ENCODE measurements at regions not wholly inside any gene's neighbourhood (a gene's known extent, or its start where the extent isn't known, plus 50 kb on each side); places are given as distances from the start of the nearest gene placed in this dataset.

GRCh38 chr16:80198311-80199299, 342.2 kb upstream of the DYNLRB2 start:
- H3K27ac Mint-ChIP-seq (ENCODE audit: unreplicated experiment): peak overlapping the region; percentile 1
- CTCF ChIA-PET: interaction anchor here (1.0 kb wide), 1 partner anchor 10 kb away, joined by 3 read pairs; no protein-coding TSS in a partner anchor
- Histone ChIP-seq H3K27me3 (replicated peaks; ENCODE audit: control insufficient read depth, insufficient read depth, low read length) (no peaks in the 10 kb centered on the region), H3K4me3 (ENCODE audit: low read depth, low read length) (no peak overlapping the region), H3K4me1 (peaks cover 37% of the 10 kb centered on the region), H3K9me3 (no peaks in the 10 kb centered on the region), H3K36me3 (ENCODE audit: control insufficient read depth, insufficient read depth, low read length) (no peaks in the 10 kb centered on the region)
- POLR2A ChIA-PET: no interaction called here
- no TSS peak for BruUV-seq (replicated peaks)
- no peak for TF ChIP-seq CTCF (IDR thresholded peaks at IDR 0.05; ENCODE audit: insufficient read depth in 1 of 2, low read depth in 1 of 2, low read length in 1 of 2, severe bottlenecking in 1 of 2, unreplicated experiment in 1 of 2)
- no peak overlapping the region for H3K4me3 Mint-ChIP-seq (ENCODE audit: unreplicated experiment)
- no peaks in the 10 kb centered on the region for H3K27me3 Mint-ChIP-seq (ENCODE audit: insufficient read depth, unreplicated experiment)
- DNase-seq: no peak
- H3K36me3 Mint-ChIP-seq (ENCODE audit: insufficient read depth, unreplicated experiment): no peaks in the 10 kb centered on the region
- H3K9me3 Mint-ChIP-seq (ENCODE audit: unreplicated experiment): peaks cover 10% of the 10 kb centered on the region
- intact Hi-C loops (cut with micrococcal nuclease; ENCODE audit: unreplicated experiment): no loop called here
- peaks cover 14% of the 10 kb centered on the region for H3K4me1 Mint-ChIP-seq (ENCODE audit: low read depth, unreplicated experiment)

DNA sequence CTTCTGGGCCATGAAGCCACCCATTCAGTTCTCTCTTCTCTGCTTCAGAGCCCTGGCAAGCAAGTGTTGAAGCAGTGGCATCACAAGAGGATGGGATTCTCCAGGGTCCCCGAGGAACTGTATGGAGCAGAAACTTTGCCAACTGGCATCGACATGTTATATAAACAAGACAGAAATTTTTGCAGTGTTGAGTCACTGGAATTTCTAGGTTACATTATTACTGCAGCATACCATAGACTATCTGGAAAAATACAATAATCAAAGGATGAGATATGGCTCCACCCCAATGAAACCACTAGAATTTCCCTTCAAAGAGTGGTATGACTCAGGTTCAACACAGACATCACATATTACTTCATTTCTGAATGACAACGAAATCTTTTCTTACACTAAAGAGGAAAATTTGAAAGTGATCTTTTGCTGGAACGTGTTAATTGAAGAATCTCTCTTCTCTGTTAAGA, 343.0 kb upstream of the DYNLRB2 start:
- H3K27ac Mint-ChIP-seq (ENCODE audit: unreplicated experiment): no peak overlapping the region
- Histone ChIP-seq H3K4me1 (peaks cover 37% of the 10 kb centered on the region), H3K27me3 (replicated peaks; ENCODE audit: control insufficient read depth, insufficient read depth, low read length) (no peaks in the 10 kb centered on the region), H3K4me3 (ENCODE audit: low read depth, low read length) (no peak overlapping the region), H3K9me3 (no peaks in the 10 kb centered on the region), H3K36me3 (ENCODE audit: control insufficient read depth, insufficient read depth, low read length) (no peaks in the 10 kb centered on the region)
- no peaks in the 10 kb centered on the region for H3K27me3 Mint-ChIP-seq (ENCODE audit: insufficient read depth, unreplicated experiment)
- H3K4me3 Mint-ChIP-seq (ENCODE audit: unreplicated experiment): no peak overlapping the region
- intact Hi-C loops (cut with micrococcal nuclease; ENCODE audit: unreplicated experiment): no loop called here
- CTCF ChIA-PET: no interaction called here
- no TSS peak for BruUV-seq (replicated peaks)
- H3K36me3 Mint-ChIP-seq (ENCODE audit: insufficient read depth, unreplicated experiment): no peaks in the 10 kb centered on the region
- POLR2A ChIA-PET: no interaction called here
- H3K9me3 Mint-ChIP-seq (ENCODE audit: unreplicated experiment): peaks cover 10% of the 10 kb centered on the region
- DNase-seq: no peak
- TF ChIP-seq CTCF (IDR thresholded peaks at IDR 0.05; ENCODE audit: insufficient read depth in 1 of 2, low read depth in 1 of 2, low read length in 1 of 2, severe bottlenecking in 1 of 2, unreplicated experiment in 1 of 2): no peak
- peaks cover 14% of the 10 kb centered on the region for H3K4me1 Mint-ChIP-seq (ENCODE audit: low read depth, unreplicated experiment)

DNA sequence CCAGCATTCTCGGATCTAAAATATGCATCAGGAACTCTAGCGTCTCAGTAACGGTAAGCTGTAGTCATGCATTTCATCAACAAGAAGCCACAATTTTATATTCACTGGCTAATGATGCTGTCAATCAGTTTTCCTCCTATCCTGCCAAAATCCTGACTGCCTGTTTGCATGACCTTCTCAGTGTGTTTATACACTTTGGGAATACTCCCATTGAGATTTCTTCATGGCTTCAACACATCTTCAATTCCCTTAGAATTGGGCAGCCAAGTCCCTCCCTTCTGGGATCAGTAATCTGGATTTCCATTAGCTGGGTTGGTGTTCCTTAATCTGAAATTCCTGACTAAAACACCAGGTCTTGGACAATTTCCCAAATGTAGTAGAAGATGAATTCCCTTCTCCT, 348.9 kb upstream of the DYNLRB2 start:
- H3K36me3 ChIP-seq (ENCODE audit: control insufficient read depth, insufficient read depth, low read length): no peaks in the 10 kb centered on the region
- H3K9me3 Mint-ChIP-seq (ENCODE audit: unreplicated experiment): no peaks in the 10 kb centered on the region
- H3K4me3 Mint-ChIP-seq (ENCODE audit: unreplicated experiment): no peak overlapping the region
- no peaks in the 10 kb centered on the region for H3K4me1 ChIP-seq
- H3K27me3 Mint-ChIP-seq (ENCODE audit: insufficient read depth, unreplicated experiment): no peaks in the 10 kb centered on the region
- H3K36me3 Mint-ChIP-seq (ENCODE audit: insufficient read depth, unreplicated experiment): no peaks in the 10 kb centered on the region
- CTCF ChIA-PET: no interaction called here
- H3K27ac Mint-ChIP-seq (ENCODE audit: unreplicated experiment): no peak overlapping the region
- no peaks in the 10 kb centered on the region for H3K4me1 Mint-ChIP-seq (ENCODE audit: low read depth, unreplicated experiment)
- TF ChIP-seq CTCF (IDR thresholded peaks at IDR 0.05; ENCODE audit: insufficient read depth in 1 of 2, low read depth in 1 of 2, low read length in 1 of 2, severe bottlenecking in 1 of 2, unreplicated experiment in 1 of 2): no peak
- H3K9me3 ChIP-seq: no peaks in the 10 kb centered on the region
- no TSS peak for BruUV-seq (replicated peaks)
- POLR2A ChIA-PET: no interaction called here
- no peak overlapping the region for H3K4me3 ChIP-seq (ENCODE audit: low read depth, low read length)
- intact Hi-C loops (cut with micrococcal nuclease; ENCODE audit: unreplicated experiment): no loop called here
- no peaks in the 10 kb centered on the region for H3K27me3 ChIP-seq (replicated peaks; ENCODE audit: control insufficient read depth, insufficient read depth, low read length)
- DNase-seq: no peak

Data from Caco-2 (cell line).